Liver (tissue), 3 donors: ENCODE measurements at regions not wholly inside any gene's neighbourhood (a gene's known extent, or its start where the extent isn't known, plus 50 kb on each side); places are given as distances from the start of the nearest gene placed in this dataset.

ENCODE experiments used
- GABPA ChIP-seq, 2 donors: IDR thresholded peaks in 1 of 2; conservative IDR thresholded peaks in 1 of 2; 2 replicates each; pipeline ENCODE4 v1.6.1; 2016; ENCODE audit warnings: antibody characterized with exemption in 2 of 2, mild to moderate bottlenecking in 1 of 2, moderate library complexity in 1 of 2
- HNF4G ChIP-seq: IDR thresholded peaks from 2 replicates; pipeline ENCODE4 v1.6.1; 2016; ENCODE audit warnings: antibody characterized with exemption
- RAD21 ChIP-seq, 2 donors: IDR thresholded peaks; 2 replicates each; pipeline ENCODE4 v1.6.1; 2016; ENCODE audit warnings: antibody characterized with exemption in 2 of 2, mild to moderate bottlenecking in 2 of 2
- REST ChIP-seq: IDR thresholded peaks from 2 replicates; pipeline ENCODE4 v1.6.1; 2016; ENCODE audit warnings: antibody characterized with exemption, mild to moderate bottlenecking
- TF ChIP-seq, protein P1 (sequence below): fragments of 150-350 bp; IDR thresholded peaks from 2 replicates; pipeline ENCODE4 v1.5.1; 2017; ENCODE audit warnings: improper control_type of control experiment, low read depth, low read length; ENCODE audit not compliant: missing input control
- TF ChIP-seq, protein P2 (sequence below): IDR thresholded peaks from 2 replicates; pipeline ENCODE4 v1.6.1; 2016; ENCODE audit warnings: antibody characterized with exemption
- donor health status: healthy.
- donor health status: healthy.

GRCh38 chr17:37844158-37844976 lies 79.8 kb upstream of the TBC1D3K start:
- TF ChIP-seq, protein P1, sequence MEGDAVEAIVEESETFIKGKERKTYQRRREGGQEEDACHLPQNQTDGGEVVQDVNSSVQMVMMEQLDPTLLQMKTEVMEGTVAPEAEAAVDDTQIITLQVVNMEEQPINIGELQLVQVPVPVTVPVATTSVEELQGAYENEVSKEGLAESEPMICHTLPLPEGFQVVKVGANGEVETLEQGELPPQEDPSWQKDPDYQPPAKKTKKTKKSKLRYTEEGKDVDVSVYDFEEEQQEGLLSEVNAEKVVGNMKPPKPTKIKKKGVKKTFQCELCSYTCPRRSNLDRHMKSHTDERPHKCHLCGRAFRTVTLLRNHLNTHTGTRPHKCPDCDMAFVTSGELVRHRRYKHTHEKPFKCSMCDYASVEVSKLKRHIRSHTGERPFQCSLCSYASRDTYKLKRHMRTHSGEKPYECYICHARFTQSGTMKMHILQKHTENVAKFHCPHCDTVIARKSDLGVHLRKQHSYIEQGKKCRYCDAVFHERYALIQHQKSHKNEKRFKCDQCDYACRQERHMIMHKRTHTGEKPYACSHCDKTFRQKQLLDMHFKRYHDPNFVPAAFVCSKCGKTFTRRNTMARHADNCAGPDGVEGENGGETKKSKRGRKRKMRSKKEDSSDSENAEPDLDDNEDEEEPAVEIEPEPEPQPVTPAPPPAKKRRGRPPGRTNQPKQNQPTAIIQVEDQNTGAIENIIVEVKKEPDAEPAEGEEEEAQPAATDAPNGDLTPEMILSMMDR: peak; percentile 74
- no peak for TF ChIP-seq REST
- no peak for TF ChIP-seq GABPA (IDR thresholded peaks at IDR 0.05 in 1 of 2, conservative IDR thresholded peaks at IDR 0.05 in 1 of 2)
- peak; percentile 63 to 75 for TF ChIP-seq RAD21 (IDR thresholded peaks at IDR 0.05)
- no peak for TF ChIP-seq HNF4G
- TF ChIP-seq, protein P2, sequence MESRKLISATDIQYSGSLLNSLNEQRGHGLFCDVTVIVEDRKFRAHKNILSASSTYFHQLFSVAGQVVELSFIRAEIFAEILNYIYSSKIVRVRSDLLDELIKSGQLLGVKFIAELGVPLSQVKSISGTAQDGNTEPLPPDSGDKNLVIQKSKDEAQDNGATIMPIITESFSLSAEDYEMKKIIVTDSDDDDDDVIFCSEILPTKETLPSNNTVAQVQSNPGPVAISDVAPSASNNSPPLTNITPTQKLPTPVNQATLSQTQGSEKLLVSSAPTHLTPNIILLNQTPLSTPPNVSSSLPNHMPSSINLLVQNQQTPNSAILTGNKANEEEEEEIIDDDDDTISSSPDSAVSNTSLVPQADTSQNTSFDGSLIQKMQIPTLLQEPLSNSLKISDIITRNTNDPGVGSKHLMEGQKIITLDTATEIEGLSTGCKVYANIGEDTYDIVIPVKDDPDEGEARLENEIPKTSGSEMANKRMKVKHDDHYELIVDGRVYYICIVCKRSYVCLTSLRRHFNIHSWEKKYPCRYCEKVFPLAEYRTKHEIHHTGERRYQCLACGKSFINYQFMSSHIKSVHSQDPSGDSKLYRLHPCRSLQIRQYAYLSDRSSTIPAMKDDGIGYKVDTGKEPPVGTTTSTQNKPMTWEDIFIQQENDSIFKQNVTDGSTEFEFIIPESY: no peak
